Keratinocyte (primary cell): ENCODE measurements at regions not wholly inside any gene's neighbourhood (a gene's known extent, or its start where the extent isn't known, plus 50 kb on each side); places are given as distances from the start of the nearest gene placed in this dataset.

ENCODE experiments used
- EZH2 ChIP-seq: IDR thresholded peaks from one replicate; pipeline ENCODE4 v1.6.1; 2012; ENCODE audit warnings: inconsistent platforms, mild to moderate bottlenecking, low read length, moderate library complexity
- TF ChIP-seq, protein P1 (sequence below), 3 experiments: IDR thresholded peaks in 1 of 3; conservative IDR thresholded peaks in 1 of 3; optimal IDR thresholded peaks in 1 of 3; 2 replicates in 2 of 3; 3 replicates in 1 of 3; pipeline versions ENCODE3 to v1.5.1; 2011; ENCODE audit warnings: low read length in 3 of 3, mild to moderate bottlenecking in 3 of 3, moderate library complexity in 2 of 3, control low read depth in 1 of 3, inconsistent platforms in 1 of 3; ENCODE audit not compliant: insufficient read depth in 2 of 3; ENCODE audit errors: extremely low read depth in 1 of 3

DNA sequence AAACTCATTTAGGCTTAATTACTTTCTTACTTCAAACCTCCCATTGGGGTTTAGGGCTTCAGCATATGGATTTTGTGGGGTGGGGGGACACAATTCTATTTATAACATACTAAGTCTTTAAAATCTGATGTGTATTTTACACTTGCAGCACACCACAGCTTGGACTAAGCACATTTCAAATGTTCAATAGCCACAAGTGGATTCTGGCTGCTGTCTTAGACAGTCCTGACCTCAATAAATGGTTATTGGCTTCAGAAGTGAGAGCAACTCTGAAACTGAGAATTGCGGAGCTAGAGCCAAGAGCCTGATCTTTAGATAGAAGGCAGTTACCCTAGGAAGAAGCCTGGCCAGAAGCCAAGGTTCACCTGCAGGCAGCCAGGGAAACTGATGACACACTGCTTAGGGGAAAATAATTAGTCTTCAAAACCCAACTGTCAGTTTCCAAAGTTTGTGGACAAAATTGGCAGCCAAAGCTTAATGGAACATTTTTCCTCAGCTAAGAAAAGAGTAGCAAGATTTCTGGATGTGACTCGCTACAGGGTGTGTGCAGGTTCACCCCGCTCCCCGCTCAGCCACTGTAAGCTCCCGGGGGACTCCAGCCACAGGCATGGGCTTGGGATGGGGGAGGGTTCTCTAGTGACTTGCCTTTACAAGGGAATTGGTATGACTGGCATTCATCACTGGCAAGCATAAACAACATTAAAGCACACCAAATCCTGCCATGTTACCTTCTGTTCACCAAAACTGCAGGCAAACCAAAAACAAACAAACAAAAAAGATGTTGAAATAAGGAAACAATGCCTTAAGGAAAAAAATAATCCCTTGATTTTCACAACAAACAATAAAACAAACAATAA, 219.8 kb downstream of the TFAP2A start:
- TF ChIP-seq, protein P1, sequence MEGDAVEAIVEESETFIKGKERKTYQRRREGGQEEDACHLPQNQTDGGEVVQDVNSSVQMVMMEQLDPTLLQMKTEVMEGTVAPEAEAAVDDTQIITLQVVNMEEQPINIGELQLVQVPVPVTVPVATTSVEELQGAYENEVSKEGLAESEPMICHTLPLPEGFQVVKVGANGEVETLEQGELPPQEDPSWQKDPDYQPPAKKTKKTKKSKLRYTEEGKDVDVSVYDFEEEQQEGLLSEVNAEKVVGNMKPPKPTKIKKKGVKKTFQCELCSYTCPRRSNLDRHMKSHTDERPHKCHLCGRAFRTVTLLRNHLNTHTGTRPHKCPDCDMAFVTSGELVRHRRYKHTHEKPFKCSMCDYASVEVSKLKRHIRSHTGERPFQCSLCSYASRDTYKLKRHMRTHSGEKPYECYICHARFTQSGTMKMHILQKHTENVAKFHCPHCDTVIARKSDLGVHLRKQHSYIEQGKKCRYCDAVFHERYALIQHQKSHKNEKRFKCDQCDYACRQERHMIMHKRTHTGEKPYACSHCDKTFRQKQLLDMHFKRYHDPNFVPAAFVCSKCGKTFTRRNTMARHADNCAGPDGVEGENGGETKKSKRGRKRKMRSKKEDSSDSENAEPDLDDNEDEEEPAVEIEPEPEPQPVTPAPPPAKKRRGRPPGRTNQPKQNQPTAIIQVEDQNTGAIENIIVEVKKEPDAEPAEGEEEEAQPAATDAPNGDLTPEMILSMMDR (optimal IDR thresholded peaks at IDR 0.05 in 1 of 3, IDR thresholded peaks at IDR 0.05 in 1 of 3, conservative IDR thresholded peaks at IDR 0.05 in 1 of 3; ENCODE audit: extremely low read depth in 1 of 3, insufficient read depth in 2 of 3, low read length in 3 of 3) = no peak
- no peak for TF ChIP-seq EZH2
